H1 (cell line): ENCODE measurements at regions not wholly inside any gene's neighbourhood (a gene's known extent, or its start where the extent isn't known, plus 50 kb on each side); places are given as distances from the start of the nearest gene placed in this dataset.

Source experiments
- POU5F1 ChIP-seq: IDR thresholded peaks from 2 replicates; pipeline ENCODE4 v1.6.1; 2011; ENCODE audit warnings: low read depth, mild to moderate bottlenecking, low read length, moderate library complexity

- TF ChIP-seq POU5F1: no peak
Measured at GRCh38 chr6:142651384-142651783, 293.6 kb downstream of the HIVEP2 start (continued).
